MCF 10A (cell line): ENCODE measurements at regions not wholly inside any gene's neighbourhood (a gene's known extent, or its start where the extent isn't known, plus 50 kb on each side); places are given as distances from the start of the nearest gene placed in this dataset.

Source experiments
- BruUV-seq: library from RNA; stranded (reverse); fragments of 400-500 nt; replicated peaks from 2 replicates; lab custom pipeline; 2021; lab: Mats Ljungman, UMichigan
- CTCF ChIA-PET: fragments of 300-600 bp; sonication (Branson Sonifier 250); formaldehyde crosslinking; extraction: SDS; loops from one replicate; lab custom pipeline; 2021; ENCODE audit warnings: antibody characterized with exemption, inconsistent platforms; lab: Yijun Ruan, JAX
- POLR2A ChIA-PET: fragments of 300-600, 350-650 bp; sonication (Branson Sonifier 250); formaldehyde crosslinking; extraction: SDS; loops from one replicate; lab custom pipeline; 2020; ENCODE audit warnings: antibody characterized with exemption, inconsistent platforms; lab: Yijun Ruan, JAX
- DNase-seq: peaks from one replicate; pipeline ENCODE4 v3.0.0-alpha.2; 2018; ENCODE audit not compliant: unreplicated experiment
- H3K27ac Mint-ChIP-seq: one replicate; pipeline ENCODE4 v1.8.0; 2022; ENCODE audit warnings: mild to moderate bottlenecking, low read depth, mixed read lengths; ENCODE audit not compliant: unreplicated experiment
- H3K27me3 Mint-ChIP-seq: one replicate; pipeline ENCODE4 v1.8.0; 2022; ENCODE audit warnings: mixed read lengths; ENCODE audit not compliant: insufficient read depth, unreplicated experiment
- H3K36me3 Mint-ChIP-seq: one replicate; pipeline ENCODE4 v1.8.0; 2022; ENCODE audit warnings: mild to moderate bottlenecking, moderate library complexity, mixed read lengths; ENCODE audit not compliant: insufficient read depth, unreplicated experiment
- H3K4me1 Mint-ChIP-seq: one replicate; pipeline ENCODE4 v1.8.0; 2022; ENCODE audit warnings: mixed read lengths; ENCODE audit not compliant: insufficient read depth, unreplicated experiment
- H3K4me3 Mint-ChIP-seq: one replicate; pipeline ENCODE4 v1.8.0; 2022; ENCODE audit warnings: mild to moderate bottlenecking, moderate library complexity, mixed read lengths; ENCODE audit not compliant: unreplicated experiment
- H3K9me3 Mint-ChIP-seq: one replicate; pipeline ENCODE4 v1.8.0; 2022; ENCODE audit warnings: mixed read lengths; ENCODE audit not compliant: unreplicated experiment
- intact Hi-C: fragments of 100-400 bp; cut with micrococcal nuclease; formaldehyde crosslinking; loops from 2 replicates; pipeline ENCODE4 v1.14.1; 2022
- TF ChIP-seq, protein P1 (sequence below): fragments of 200-600 bp; IDR thresholded peaks from one replicate; pipeline ENCODE4 v1.8.0; 2022; ENCODE audit warnings: antibody characterized with exemption, mild to moderate bottlenecking; ENCODE audit not compliant: unreplicated experiment

- H3K27me3 Mint-ChIP-seq, result peaks cover 5% of the 10 kb centered on the region
- no peak for DNase-seq
- intact Hi-C loops, result no loop called here
- H3K4me3 Mint-ChIP-seq, result no peak overlapping the region
- no peaks in the 10 kb centered on the region for H3K4me1 Mint-ChIP-seq
- CTCF ChIA-PET, result interaction anchor here (0.7 kb wide), 1 partner anchor 100 kb away, joined by 3 read pairs; no protein-coding TSS in a partner anchor
- H3K36me3 Mint-ChIP-seq, result no peaks in the 10 kb centered on the region
- POLR2A ChIA-PET, result no interaction called here
- TF ChIP-seq, protein P1, sequence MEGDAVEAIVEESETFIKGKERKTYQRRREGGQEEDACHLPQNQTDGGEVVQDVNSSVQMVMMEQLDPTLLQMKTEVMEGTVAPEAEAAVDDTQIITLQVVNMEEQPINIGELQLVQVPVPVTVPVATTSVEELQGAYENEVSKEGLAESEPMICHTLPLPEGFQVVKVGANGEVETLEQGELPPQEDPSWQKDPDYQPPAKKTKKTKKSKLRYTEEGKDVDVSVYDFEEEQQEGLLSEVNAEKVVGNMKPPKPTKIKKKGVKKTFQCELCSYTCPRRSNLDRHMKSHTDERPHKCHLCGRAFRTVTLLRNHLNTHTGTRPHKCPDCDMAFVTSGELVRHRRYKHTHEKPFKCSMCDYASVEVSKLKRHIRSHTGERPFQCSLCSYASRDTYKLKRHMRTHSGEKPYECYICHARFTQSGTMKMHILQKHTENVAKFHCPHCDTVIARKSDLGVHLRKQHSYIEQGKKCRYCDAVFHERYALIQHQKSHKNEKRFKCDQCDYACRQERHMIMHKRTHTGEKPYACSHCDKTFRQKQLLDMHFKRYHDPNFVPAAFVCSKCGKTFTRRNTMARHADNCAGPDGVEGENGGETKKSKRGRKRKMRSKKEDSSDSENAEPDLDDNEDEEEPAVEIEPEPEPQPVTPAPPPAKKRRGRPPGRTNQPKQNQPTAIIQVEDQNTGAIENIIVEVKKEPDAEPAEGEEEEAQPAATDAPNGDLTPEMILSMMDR, result no peak
- BruUV-seq, result no TSS peak
- no peaks in the 10 kb centered on the region for H3K9me3 Mint-ChIP-seq
- no peak overlapping the region for H3K27ac Mint-ChIP-seq
These were observed 115.7 kb upstream of the LINGO1 start for GRCh38 chr15:77748078-77749064.

- no peak overlapping the region for H3K27ac Mint-ChIP-seq
- no peaks in the 10 kb centered on the region for H3K36me3 Mint-ChIP-seq
- no TSS peak for BruUV-seq
- POLR2A ChIA-PET, result no interaction called here
- H3K4me1 Mint-ChIP-seq, result no peaks in the 10 kb centered on the region
- H3K4me3 Mint-ChIP-seq, result no peak overlapping the region
- no peaks in the 10 kb centered on the region for H3K9me3 Mint-ChIP-seq
- CTCF ChIA-PET, result interaction anchor here (0.7 kb wide), 1 partner anchor 99 kb away, joined by 3 read pairs; no protein-coding TSS in a partner anchor
- peaks cover 15% of the 10 kb centered on the region for H3K27me3 Mint-ChIP-seq
- intact Hi-C loops, result no loop called here
- no peak for DNase-seq
- TF ChIP-seq, protein P1, result no peak
These were observed 114.7 kb upstream of the LINGO1 start for GRCh38 chr15:77747175-77748077.

- no peaks in the 10 kb centered on the region for H3K4me1 Mint-ChIP-seq
- intact Hi-C loops, result no loop called here
- ChIA-PET CTCF (interaction anchor here (0.7 kb wide), 2 partner anchors 111 to 127 kb away, joined by 3 to 4 read pairs; no protein-coding TSS in a partner anchor), POLR2A (no interaction called here)
- TF ChIP-seq, protein P1, result no peak
- no TSS peak for BruUV-seq
- peaks cover 16% of the 10 kb centered on the region for H3K27me3 Mint-ChIP-seq
- H3K9me3 Mint-ChIP-seq, result no peaks in the 10 kb centered on the region
- no peak for DNase-seq
- H3K4me3 Mint-ChIP-seq, result no peak overlapping the region
- no peaks in the 10 kb centered on the region for H3K36me3 Mint-ChIP-seq
- no peak overlapping the region for H3K27ac Mint-ChIP-seq
These were observed 113.8 kb upstream of the LINGO1 start for GRCh38 chr15:77746254-77747174.
